Vagina (tissue), 2 donors: ENCODE measurements at regions not wholly inside any gene's neighbourhood (a gene's known extent, or its start where the extent isn't known, plus 50 kb on each side); places are given as distances from the start of the nearest gene placed in this dataset.

Source experiments
- DNase-seq, 2 donors: peaks; one replicate each; pipeline ENCODE4 v3.0.0-alpha.2; 2017; ENCODE audit errors: extremely low spot score in 2 of 2
- H3K27ac ChIP-seq: fragments of 200-600 bp; sonication (generic); one replicate; pipeline ENCODE4 v1.5.1; 2019
- H3K27me3 ChIP-seq: fragments of 200-600 bp; sonication (generic); one replicate; pipeline ENCODE4 v1.5.1; 2019
- H3K36me3 ChIP-seq, 2 donors: fragments of 200-600 bp; sonication (generic); one replicate each; pipeline ENCODE4 v1.5.1; 2017 to 2019
- H3K4me1 ChIP-seq: fragments of 200-600 bp; sonication (generic); one replicate; pipeline ENCODE4 v1.5.1; 2019
- H3K4me3 ChIP-seq, 2 donors: fragments of 200-600 bp; sonication (generic); 1 replicate in 1 of 2; 2 replicates in 1 of 2; pipeline ENCODE4 v1.5.1; 2016 to 2019
- H3K9me3 ChIP-seq: fragments of 200-600 bp; sonication (generic); one replicate; pipeline ENCODE4 v1.5.1; 2019
- CTCF ChIP-seq, 3 experiments: fragments of 450-650 bp in 2 of 3; fragments of 200-600 bp in 1 of 3; sonication (generic) in 1 of 3; IDR thresholded peaks; one replicate each; pipeline ENCODE4 v1.5.1; 2017 to 2019; ENCODE audit warnings: antibody characterized with exemption in 3 of 3, mild to moderate bottlenecking in 2 of 3, moderate library complexity in 2 of 3
- POLR2A ChIP-seq, 2 donors: fragments of 450-650 bp; IDR thresholded peaks; one replicate each; pipeline ENCODE4 v1.6.1; 2017; ENCODE audit warnings: antibody characterized with exemption in 2 of 2, mild to moderate bottlenecking in 2 of 2, moderate library complexity in 2 of 2
- POLR2AphosphoS5 ChIP-seq, 2 donors: sonication (generic); formaldehyde crosslinking; IDR thresholded peaks; one replicate each; pipeline ENCODE4 v1.9.0; 2017; ENCODE audit warnings: antibody characterized with exemption in 2 of 2, mild to moderate bottlenecking in 2 of 2, low read depth in 1 of 2; ENCODE audit not compliant: insufficient read depth in 1 of 2
- intact Hi-C: fragments of 100-400 bp; cut with DNase I; formaldehyde crosslinking; loops from one replicate; pipeline ENCODE4 v1.15.1; 2023

GRCh38 chr5:124330595-124331220 lies 415.7 kb downstream of the ZNF608 start:
- DNase-seq, result no peak
- Histone ChIP-seq H3K9me3 (no peaks in the 10 kb centered on the region), H3K4me3 (no peak overlapping the region), H3K27me3 (no peaks in the 10 kb centered on the region), H3K4me1 (no peaks in the 10 kb centered on the region), H3K27ac (no peak overlapping the region), H3K36me3 (no peaks in the 10 kb centered on the region)
- intact Hi-C loops, result no loop called here
- TF ChIP-seq POLR2AphosphoS5 (IDR thresholded peaks at IDR 0.05; ENCODE audit: insufficient read depth in 1 of 2, low read depth in 1 of 2), result no peak
- no peak for TF ChIP-seq CTCF (IDR thresholded peaks at IDR 0.05)
- TF ChIP-seq POLR2A (IDR thresholded peaks at IDR 0.05), result no peak

GRCh38 chr5:124328201-124328600 lies 418.2 kb downstream of the ZNF608 start:
- TF ChIP-seq CTCF (IDR thresholded peaks at IDR 0.05) (no peak), POLR2AphosphoS5 (IDR thresholded peaks at IDR 0.05; ENCODE audit: insufficient read depth in 1 of 2, low read depth in 1 of 2) (no peak)
- intact Hi-C loops, result no loop called here
- H3K4me3 ChIP-seq, result no peak overlapping the region
- DNase-seq, result no peak
- no peaks in the 10 kb centered on the region for H3K9me3 ChIP-seq
- H3K36me3 ChIP-seq, result no peaks in the 10 kb centered on the region
- H3K27me3 ChIP-seq, result no peaks in the 10 kb centered on the region
- no peaks in the 10 kb centered on the region for H3K4me1 ChIP-seq
- H3K27ac ChIP-seq, result no peak overlapping the region

GRCh38 chr5:124318661-124319060 lies 427.8 kb downstream of the ZNF608 start:
- intact Hi-C loops, result no loop called here
- TF ChIP-seq CTCF (IDR thresholded peaks at IDR 0.05) (no peak), POLR2AphosphoS5 (IDR thresholded peaks at IDR 0.05; ENCODE audit: insufficient read depth in 1 of 2, low read depth in 1 of 2) (no peak), POLR2A (IDR thresholded peaks at IDR 0.05) (no peak)
- Histone ChIP-seq H3K27ac (no peak overlapping the region), H3K4me1 (no peaks in the 10 kb centered on the region), H3K9me3 (no peaks in the 10 kb centered on the region), H3K27me3 (no peaks in the 10 kb centered on the region), H3K36me3 (no peaks in the 10 kb centered on the region), H3K4me3 (no peak overlapping the region)
- no peak for DNase-seq

- no peak overlapping the region for H3K27ac ChIP-seq
- TF ChIP-seq POLR2A (IDR thresholded peaks at IDR 0.05) (no peak), CTCF (IDR thresholded peaks at IDR 0.05) (no peak), POLR2AphosphoS5 (IDR thresholded peaks at IDR 0.05; ENCODE audit: insufficient read depth in 1 of 2, low read depth in 1 of 2) (no peak)
Measured at GRCh38 chr5:124317451-124317850, 429.0 kb downstream of the ZNF608 start.

GRCh38 chr5:124315741-124316415 lies 430.6 kb downstream of the ZNF608 start:
- H3K36me3 ChIP-seq, result no peaks in the 10 kb centered on the region
- DNase-seq, result no peak
- H3K9me3 ChIP-seq, result no peaks in the 10 kb centered on the region
- TF ChIP-seq CTCF (IDR thresholded peaks at IDR 0.05) (no peak), POLR2AphosphoS5 (IDR thresholded peaks at IDR 0.05; ENCODE audit: insufficient read depth in 1 of 2, low read depth in 1 of 2) (no peak), POLR2A (IDR thresholded peaks at IDR 0.05) (no peak)
- no peak overlapping the region for H3K4me3 ChIP-seq
- intact Hi-C loops, result no loop called here
- H3K27me3 ChIP-seq, result no peaks in the 10 kb centered on the region
- no peak overlapping the region for H3K27ac ChIP-seq
- no peaks in the 10 kb centered on the region for H3K4me1 ChIP-seq

More at GRCh38 chr5:124317451-124317850, 429.0 kb downstream of the ZNF608 start:
- Histone ChIP-seq H3K4me1 (no peaks in the 10 kb centered on the region), H3K36me3 (no peaks in the 10 kb centered on the region), H3K9me3 (no peaks in the 10 kb centered on the region), H3K4me3 (no peak overlapping the region), H3K27me3 (no peaks in the 10 kb centered on the region)
- no peak for DNase-seq
- intact Hi-C loops, result no loop called here
